HG03135 (cell line): ENCODE measurements at regions not wholly inside any gene's neighbourhood (a gene's known extent, or its start where the extent isn't known, plus 50 kb on each side); places are given as distances from the start of the nearest gene placed in this dataset.

ENCODE experiments used
- ATAC-seq: cut with Tn5 transposase; IDR thresholded peaks from one replicate; pipeline ENCODE4 v1.9.1; 2021; ENCODE audit warnings: mild to moderate bottlenecking, moderate library complexity; ENCODE audit not compliant: unreplicated experiment

DNA sequence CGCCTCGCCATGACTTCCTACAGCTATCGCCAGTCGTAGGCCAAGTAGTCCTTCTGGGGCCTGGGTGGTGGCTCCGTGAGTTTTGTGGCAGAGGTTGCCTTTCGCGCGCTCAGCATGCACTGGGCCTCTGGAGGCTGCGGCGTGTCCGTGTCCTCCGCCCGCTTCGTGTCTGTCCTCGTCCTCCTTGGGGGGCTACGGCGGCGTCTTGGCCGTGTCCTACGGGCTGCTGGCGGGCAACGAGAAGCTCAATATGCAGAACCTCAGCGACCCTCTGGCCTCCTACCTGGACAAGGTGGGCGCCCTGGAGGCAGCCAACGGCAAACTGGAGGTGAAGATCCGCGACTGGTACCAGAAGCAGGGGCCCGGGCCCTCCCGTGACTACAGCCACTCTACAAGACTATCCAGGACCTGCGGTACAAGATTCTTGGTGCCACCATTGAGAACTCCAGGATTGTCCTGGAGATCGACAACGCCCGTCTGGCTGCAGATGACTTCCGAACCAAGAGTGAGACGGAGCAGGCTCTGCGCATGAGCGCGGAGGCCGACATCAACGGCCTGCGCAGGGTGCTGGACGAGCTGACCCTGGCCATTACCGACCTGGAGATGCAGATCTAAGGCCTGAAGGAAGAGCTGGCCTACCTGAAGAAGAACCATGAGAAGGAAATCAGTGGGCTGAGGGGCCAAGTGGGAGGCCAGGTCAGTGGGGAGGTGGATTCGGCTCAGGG lies 296.3 kb downstream of the OGFRL1 start:
- ATAC-seq = no peak

DNA sequence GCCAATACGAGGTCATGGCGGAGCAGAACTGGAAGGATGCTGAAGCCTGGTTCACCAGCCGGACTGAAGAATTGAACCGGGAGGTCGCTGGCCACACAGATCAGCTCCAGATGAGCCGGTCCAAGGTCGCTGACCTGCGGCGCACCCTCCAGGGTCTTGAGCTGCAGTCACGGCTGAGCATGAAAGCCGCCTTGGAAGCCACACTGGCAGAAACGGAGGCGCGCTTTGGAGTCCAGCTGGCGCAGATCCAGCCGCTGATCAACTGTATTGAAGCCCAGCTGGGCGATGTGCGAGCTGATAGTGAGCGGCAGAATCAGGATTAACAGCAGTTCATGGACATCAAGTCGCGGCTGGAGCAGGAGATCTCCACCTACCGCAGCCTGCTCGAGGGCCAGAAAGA lies 296.9 kb downstream of the OGFRL1 start:
- no peak for ATAC-seq

DNA sequence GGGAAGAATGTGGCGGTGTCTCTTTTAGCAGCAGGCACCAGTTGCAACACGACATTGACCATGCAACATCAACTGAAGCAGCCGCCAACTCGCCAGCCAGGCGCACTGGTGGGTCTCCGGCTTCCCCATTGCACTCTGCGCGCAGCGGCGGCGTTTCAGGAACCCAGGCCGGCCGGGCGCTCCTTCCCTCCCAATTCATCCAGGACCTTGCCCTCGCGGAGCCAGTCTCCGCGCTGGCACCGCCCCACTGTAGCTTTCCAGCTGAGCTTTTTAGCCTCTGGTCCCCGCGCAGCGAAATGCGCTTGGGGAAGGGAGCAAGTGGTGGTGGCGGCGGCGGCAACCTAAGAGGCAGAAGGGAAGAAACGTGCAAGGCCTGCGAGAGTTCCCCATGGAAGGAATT lies 297.9 kb upstream of the RIMS1 start:
- no peak for ATAC-seq

- ATAC-seq = no peak
These were observed 297.1 kb upstream of the RIMS1 start for GRCh38 chr6:71589254-71589653.

- no peak for ATAC-seq
These were observed 293.7 kb upstream of the RIMS1 start for GRCh38 chr6:71592643-71593042.

DNA sequence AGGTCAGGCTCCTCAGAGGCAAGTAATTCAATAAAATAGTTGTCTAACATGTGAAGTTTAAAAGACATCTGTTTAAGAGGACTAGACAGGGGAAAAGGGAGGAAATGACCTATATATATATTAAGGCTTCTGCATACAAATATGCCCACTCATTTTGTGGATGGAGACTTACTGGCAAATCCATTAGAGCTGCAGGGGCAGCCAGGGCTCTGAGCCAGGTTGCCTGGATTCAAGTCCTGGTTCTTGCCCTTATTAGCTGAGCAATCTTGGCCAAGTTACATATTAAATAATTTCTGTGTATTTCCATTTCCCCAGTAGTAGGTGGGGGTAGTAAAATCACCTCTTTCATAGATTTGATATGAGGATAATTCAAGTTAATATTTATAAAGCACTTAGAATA lies 287.0 kb upstream of the RIMS1 start:
- no peak for ATAC-seq

DNA sequence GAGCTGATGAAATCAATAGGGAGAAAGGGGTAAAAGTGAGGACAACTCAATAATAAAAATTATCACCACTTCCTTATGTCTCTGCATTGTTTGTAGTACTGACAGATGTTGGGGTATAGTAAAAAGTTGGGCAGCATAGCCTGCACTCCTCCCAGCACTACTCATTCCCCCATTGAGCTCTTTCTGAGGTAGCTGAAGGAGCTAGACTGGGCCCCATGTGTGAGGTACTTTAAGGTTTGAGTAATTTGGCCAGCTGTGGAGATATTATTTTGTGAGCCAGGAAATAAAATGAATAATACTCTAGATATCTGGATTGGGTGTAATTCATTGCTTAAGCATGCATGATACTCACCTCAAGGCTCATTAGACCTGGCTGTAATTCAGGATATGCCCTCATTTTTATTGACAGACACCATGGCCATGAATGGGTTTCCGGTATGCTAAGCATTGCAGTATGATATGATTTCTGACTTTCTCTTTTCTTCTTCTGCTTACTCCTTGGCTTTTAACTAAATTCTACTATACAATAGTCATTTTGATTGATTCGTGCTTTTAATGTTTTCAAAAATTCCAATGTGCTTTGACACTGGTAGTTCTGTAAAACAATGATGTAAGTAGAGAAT lies 283.9 kb upstream of the RIMS1 start:
- no peak for ATAC-seq

- ATAC-seq = no peak
These were observed 283.3 kb upstream of the RIMS1 start for GRCh38 chr6:71603021-71603420.

DNA sequence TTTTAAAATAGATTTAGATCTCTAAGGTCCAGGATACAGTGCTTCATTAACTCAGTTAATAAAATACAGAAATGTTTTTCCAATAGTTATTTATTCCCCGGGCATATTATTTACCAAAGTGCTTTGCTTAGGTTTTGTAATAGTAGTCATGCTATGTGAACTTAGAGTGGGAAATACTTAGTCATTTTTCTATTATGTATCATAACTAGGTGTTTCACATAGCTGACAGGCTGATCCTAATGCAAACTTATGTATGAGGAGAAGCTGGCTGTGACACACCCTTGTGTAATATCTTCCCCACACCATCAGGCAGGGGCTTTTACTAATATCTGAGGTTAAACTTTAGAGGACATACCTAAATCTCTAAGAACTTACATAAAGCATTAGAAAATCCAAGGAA lies 277.7 kb upstream of the RIMS1 start:
- ATAC-seq = no peak

DNA sequence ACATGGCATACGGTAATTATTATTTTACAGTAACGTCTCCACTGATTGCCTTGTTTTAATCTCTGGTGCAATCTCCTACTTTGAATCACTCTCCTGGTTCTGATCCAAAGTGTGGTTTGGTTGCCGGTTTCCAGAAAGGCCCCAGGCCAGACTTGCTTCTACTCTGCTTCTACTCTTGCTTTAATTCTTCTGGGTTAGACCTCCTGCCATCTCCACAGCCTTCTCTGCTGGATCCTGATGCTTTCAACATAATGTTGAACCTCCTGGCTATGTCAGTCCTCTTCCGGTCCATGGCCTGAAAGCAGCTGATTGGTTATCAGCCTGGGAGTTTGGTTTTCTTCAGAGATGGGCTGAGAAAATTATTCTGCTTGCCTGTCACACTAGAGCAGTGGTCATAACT lies 266.5 kb upstream of the RIMS1 start:
- no peak for ATAC-seq

DNA sequence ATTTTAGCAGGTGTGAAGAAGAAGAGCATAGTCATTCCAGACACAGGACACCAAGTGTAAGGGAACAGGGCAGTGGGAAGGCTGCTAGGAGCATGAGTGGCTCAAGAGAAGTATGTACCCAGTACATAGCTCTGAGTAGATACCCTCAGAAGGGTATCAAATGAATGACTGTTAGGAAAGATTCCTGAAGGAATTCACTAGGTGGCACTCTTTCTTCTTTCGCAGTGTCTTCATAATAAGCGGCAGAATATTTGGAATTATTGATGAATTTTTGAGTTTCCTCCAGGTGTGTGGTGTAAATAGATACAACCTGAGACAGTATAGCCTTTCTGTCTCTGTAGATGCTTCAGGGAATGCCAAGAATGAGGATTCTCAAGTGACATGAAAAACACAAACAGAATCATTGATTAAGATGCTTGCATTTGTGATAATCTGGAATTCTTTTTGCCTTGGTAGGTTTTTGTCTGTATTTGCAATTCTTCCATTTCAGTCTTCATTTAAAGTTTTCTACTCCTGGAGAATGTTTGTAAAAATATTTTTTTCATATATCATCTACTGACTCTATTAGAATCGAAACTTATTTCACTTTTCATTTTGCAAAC lies 264.3 kb upstream of the RIMS1 start:
- no peak for ATAC-seq

DNA sequence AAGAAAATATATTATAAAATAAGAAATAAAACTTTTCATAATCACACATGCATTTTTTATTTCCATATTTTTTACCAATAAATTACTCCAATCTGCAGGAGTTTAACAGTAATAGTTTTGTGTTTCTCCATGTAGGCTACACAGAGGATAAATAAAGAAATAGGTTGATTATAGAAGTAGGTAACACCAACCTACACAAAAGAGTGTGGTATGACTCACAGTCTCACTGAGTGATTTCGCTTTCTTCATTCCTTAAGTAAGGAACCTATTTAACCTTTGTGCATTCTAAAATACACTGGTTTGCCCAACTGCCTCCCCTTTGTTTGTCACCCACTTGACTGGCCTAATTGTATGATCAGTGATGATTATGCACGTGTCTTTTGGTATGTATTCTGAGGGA lies 244.2 kb upstream of the RIMS1 start:
- no peak for ATAC-seq

DNA sequence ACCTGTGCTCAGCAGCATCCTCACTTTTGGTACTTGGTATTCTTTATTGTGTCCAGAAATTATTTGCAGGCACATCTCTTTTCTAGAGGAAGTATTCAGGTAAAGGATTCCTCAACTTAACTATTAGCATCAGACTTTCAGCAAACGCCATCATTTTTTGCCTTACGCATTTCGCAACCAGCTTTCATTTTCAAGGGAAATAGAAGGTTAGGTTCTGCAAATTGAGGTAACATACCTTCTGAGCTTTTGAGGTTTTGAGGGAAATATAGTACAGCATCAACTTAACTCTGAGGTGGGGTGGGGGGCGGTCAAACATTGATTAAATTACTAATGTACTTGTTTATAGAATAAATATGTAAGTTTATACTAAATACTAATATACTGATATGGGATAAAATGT lies 243.6 kb upstream of the RIMS1 start:
- no peak for ATAC-seq

DNA sequence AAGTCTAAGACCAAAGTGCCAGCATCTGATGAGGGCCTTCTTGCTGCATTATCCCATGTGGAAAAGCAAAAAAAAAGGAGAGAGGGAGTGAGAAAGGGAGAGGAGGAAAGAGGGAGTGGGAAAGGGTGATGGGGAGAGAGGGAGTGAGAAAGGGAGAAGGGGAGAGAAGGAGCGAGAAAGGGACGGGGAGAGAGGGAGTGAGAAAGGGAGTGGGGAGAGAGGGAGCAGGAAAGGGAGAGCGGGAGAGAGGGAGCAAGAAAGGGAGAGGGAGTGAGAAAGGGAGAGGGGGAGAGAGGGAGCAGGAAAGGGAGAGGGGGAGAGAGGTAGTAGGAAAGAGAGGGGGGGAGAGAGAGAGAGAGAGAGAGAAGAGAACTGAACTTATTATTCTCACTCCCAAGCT lies 241.1 kb upstream of the RIMS1 start:
- no peak for ATAC-seq

DNA sequence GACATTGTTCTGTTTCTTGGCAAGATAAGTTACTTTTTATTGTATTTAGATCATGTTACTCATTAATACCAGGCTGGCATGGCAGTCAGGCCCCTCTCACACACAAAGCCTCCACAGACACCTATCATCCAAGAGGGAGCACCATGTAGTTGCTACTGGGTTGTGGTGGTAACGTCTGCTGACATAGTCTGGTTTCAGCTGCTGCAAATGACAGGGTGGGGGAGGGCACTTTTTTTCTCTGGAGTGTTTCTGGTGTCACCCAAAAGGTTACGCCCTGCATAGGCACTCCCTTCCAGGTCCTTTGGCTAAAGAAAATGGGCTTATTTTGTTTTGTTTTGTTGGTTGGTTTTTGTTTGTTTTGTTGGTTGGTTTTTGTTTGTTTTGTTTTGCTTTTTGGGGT lies 236.4 kb upstream of the RIMS1 start:
- ATAC-seq = no peak

DNA sequence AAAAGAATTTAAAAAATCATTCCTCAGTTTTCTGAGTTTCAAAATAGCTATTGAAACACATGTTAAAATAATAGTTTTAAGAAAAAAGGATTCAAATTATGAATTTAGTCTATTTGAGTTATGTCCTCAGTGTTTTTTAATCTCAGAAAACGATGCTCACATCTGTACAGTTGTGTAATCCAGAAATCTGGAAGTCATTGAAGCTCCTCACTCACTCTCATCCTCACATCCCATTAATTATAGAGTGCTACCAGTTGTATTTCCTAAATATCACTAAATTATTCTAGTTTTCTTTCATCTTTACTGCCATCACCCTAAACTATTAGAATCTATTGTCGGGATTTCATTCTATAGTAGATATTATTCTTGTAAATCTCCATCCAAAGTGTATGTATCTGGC lies 234.7 kb upstream of the RIMS1 start:
- ATAC-seq = no peak

DNA sequence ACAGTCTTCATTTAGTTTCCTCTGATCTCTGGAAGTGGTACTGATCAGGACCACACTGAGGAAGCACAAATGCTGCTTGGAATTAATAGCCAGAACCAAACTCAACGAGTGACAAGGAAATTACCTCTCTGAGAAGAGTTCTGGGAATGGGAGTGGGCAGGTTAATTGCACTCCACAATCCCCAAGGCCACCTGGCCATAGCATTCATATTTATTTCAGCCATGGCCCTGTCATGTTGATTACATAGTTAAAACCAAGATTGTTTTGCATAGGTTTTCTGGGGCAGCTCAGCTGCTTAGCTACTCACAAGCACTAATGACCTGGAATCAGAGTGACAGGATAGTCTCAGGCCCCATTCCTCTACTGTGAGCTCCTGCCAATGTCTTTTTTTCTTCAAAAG lies 230.2 kb upstream of the RIMS1 start:
- no peak for ATAC-seq

- ATAC-seq = no peak
These were observed 220.4 kb upstream of the RIMS1 start for GRCh38 chr6:71665931-71666330.

- ATAC-seq = no peak
These were observed 213.5 kb upstream of the RIMS1 start for GRCh38 chr6:71672876-71673275.

GRCh38 chr6:71675386-71675785 lies 211.0 kb upstream of the RIMS1 start:
- no peak for ATAC-seq

DNA sequence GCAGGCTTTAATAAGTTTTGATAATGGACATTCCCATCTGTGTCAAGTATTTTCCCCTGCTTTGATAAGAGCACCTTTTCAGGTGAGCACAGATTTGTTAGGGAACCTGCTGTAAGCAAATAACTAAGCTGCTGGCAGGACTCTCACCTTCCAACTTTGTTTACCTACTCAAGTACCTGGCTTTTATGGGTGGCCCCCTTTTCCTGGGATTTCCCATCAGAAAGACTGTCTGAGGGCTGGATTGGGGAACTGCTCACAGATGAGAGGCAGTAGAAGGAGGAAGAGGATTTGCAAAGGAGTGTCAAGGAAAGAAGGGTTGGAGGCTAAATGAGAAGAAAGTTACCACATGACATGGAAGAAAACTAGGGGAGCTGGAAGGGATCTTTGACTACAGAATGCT lies 210.1 kb upstream of the RIMS1 start:
- no peak for ATAC-seq

GRCh38 chr6:71678091-71678490 lies 208.3 kb upstream of the RIMS1 start:
- ATAC-seq = no peak
